IPS-20b (cell line): ENCODE measurements at regions not wholly inside any gene's neighbourhood (a gene's known extent, or its start where the extent isn't known, plus 50 kb on each side); places are given as distances from the start of the nearest gene placed in this dataset.

Experiments
- H3K27ac ChIP-seq: one replicate; pipeline ENCODE4 v1.5.1; 2013; ENCODE audit warnings: low read length
- H3K27me3 ChIP-seq: 2 replicates; pipeline ENCODE4 v1.6.1; 2013; ENCODE audit warnings: mild to moderate bottlenecking, low read length, inconsistent platforms; ENCODE audit not compliant: insufficient read depth
- H3K36me3 ChIP-seq: 2 replicates; pipeline ENCODE4 v1.6.1; 2013; ENCODE audit warnings: low read depth, mild to moderate bottlenecking, inconsistent platforms, low read length, moderate library complexity; ENCODE audit not compliant: insufficient read depth
- H3K4me1 ChIP-seq: 2 replicates; pipeline ENCODE4 v1.6.1; 2013; ENCODE audit warnings: mild to moderate bottlenecking, control low read depth, inconsistent platforms, low read length, moderate library complexity; ENCODE audit not compliant: insufficient read depth
- H3K4me3 ChIP-seq: 2 replicates; pipeline ENCODE4 v1.5.1; 2013; ENCODE audit warnings: mild to moderate bottlenecking, low read length, inconsistent platforms
- H3K9ac ChIP-seq: 2 replicates; pipeline ENCODE4 v1.6.1; 2013; ENCODE audit warnings: low read depth, mild to moderate bottlenecking, inconsistent platforms, low read length, moderate library complexity
- H3K9me3 ChIP-seq: 2 replicates; pipeline ENCODE4 v1.6.1; 2013; ENCODE audit warnings: mild to moderate bottlenecking, low read depth, low read length, inconsistent platforms; ENCODE audit not compliant: insufficient read depth

DNA sequence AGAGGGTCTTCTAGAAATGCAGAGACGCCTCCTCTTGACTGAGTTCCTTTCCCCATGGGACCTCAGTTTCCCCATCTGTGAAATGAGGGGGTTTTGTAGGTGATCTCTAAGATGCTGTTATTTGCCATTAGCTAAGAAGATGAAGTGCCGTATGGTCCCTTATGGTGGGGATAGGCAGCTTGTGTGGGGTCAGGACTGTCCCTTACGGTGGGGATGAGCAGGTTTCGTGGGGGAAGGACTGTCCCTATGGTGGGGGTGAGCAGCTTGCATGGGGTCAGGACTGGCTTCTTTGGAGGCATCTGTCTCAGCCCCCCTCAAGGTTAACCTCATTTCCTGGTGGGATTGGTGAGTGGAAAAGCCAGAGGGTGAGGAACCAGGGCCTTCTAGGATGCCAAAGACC, 148.3 kb upstream of the GPR26 start:
- Histone ChIP-seq H3K27ac (no peak overlapping the region), H3K9ac (no peak overlapping the region), H3K36me3 (no peaks in the 10 kb centered on the region), H3K4me3 (no peak overlapping the region), H3K4me1 (peaks cover 14% of the 10 kb centered on the region; the same call in 1 of the 2 replicates), H3K9me3 (no peaks in the 10 kb centered on the region), H3K27me3 (no peaks in the 10 kb centered on the region)

- Histone ChIP-seq H3K9ac (no peak overlapping the region), H3K9me3 (no peaks in the 10 kb centered on the region), H3K36me3 (no peaks in the 10 kb centered on the region), H3K4me3 (no peak overlapping the region), H3K27ac (no peak overlapping the region), H3K4me1 (peaks cover 6% of the 10 kb centered on the region; the same call in 1 of the 2 replicates), H3K27me3 (no peaks in the 10 kb centered on the region)
These were observed 147.4 kb upstream of the GPR26 start for GRCh38 chr10:123518765-123519164.

- H3K27me3 ChIP-seq: no peaks in the 10 kb centered on the region
These were observed 146.3 kb upstream of the GPR26 start for GRCh38 chr10:123519861-123520260.

DNA sequence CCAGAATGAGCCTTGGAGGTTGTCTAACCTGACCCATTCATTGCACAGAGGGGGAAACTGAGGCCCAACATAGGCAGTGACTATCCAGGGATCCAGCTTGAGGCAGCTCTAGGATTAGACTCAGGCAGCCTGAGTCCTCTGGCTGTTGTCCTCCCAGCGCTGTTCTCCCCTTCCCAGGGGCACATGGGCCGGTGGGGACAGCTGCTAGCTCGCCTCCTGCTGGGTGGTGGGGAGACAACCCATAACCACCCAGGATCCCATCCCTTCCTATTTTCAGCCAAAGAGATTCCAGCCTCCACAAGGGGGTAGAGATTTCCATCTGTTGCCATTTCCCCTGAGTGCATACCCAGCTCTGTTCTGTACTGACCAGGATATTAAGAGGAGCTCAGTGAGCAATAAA, 145.1 kb upstream of the GPR26 start:
- H3K9me3 ChIP-seq: no peaks in the 10 kb centered on the region
- no peak overlapping the region for H3K4me3 ChIP-seq
- no peaks in the 10 kb centered on the region for H3K36me3 ChIP-seq
- H3K9ac ChIP-seq: no peak overlapping the region
- no peaks in the 10 kb centered on the region; the same call in 1 of the 2 replicates for H3K4me1 ChIP-seq
- H3K27ac ChIP-seq: no peak overlapping the region
- H3K27me3 ChIP-seq: no peaks in the 10 kb centered on the region

More at GRCh38 chr10:123519861-123520260, 146.3 kb upstream of the GPR26 start:
- Histone ChIP-seq H3K27ac (no peak overlapping the region), H3K4me1 (no peaks in the 10 kb centered on the region; the same call in 1 of the 2 replicates), H3K36me3 (no peaks in the 10 kb centered on the region), H3K9ac (no peak overlapping the region), H3K9me3 (no peaks in the 10 kb centered on the region), H3K4me3 (no peak overlapping the region)

GRCh38 chr10:123521556-123521955, 144.6 kb upstream of the GPR26 start:
- H3K9ac ChIP-seq: no peak overlapping the region
- H3K27me3 ChIP-seq: no peaks in the 10 kb centered on the region
- H3K4me1 ChIP-seq: no peaks in the 10 kb centered on the region; the same call in 1 of the 2 replicates
- H3K4me3 ChIP-seq: no peak overlapping the region
- H3K9me3 ChIP-seq: no peaks in the 10 kb centered on the region
- H3K27ac ChIP-seq: no peak overlapping the region
- H3K36me3 ChIP-seq: no peaks in the 10 kb centered on the region

GRCh38 chr10:123522702-123523312, 143.3 kb upstream of the GPR26 start:
- H3K27me3 ChIP-seq: no peaks in the 10 kb centered on the region
- H3K36me3 ChIP-seq: no peaks in the 10 kb centered on the region
- no peak overlapping the region for H3K27ac ChIP-seq
- no peak overlapping the region for H3K4me3 ChIP-seq
- H3K9me3 ChIP-seq: no peaks in the 10 kb centered on the region
- H3K4me1 ChIP-seq: no peaks in the 10 kb centered on the region; the same call in 1 of the 2 replicates
- H3K9ac ChIP-seq: no peak overlapping the region

GRCh38 chr10:123523833-123524232, 142.3 kb upstream of the GPR26 start:
- Histone ChIP-seq H3K27me3 (no peaks in the 10 kb centered on the region), H3K4me3 (no peak overlapping the region), H3K9ac (no peak overlapping the region), H3K4me1 (no peaks in the 10 kb centered on the region; the same call in 1 of the 2 replicates), H3K27ac (no peak overlapping the region), H3K36me3 (no peaks in the 10 kb centered on the region), H3K9me3 (no peaks in the 10 kb centered on the region)

- Histone ChIP-seq H3K9ac (no peak overlapping the region), H3K27ac (no peak overlapping the region), H3K9me3 (no peaks in the 10 kb centered on the region), H3K4me3 (no peak overlapping the region), H3K4me1 (no peaks in the 10 kb centered on the region), H3K27me3 (no peaks in the 10 kb centered on the region), H3K36me3 (no peaks in the 10 kb centered on the region)
These were observed 139.6 kb upstream of the GPR26 start for GRCh38 chr10:123526356-123527064.

DNA sequence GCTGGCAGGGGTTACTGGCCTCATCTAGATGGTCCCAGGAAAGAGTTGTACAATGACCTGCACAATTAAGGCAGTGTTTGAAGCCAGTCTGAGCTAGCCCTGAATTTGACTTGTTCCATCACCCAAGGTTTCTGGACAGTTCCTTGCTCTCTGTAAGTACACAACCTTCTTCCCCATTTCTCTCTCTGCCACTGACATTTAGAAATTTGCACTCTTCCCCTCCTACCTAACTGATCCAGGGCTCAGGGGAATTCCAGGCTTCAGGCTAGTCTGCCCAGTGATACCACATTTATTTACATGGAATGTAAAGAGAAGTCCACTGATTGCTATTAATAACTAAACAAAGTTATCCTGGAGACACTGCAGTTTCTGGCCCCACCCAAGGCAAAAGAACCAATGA, 139.0 kb upstream of the GPR26 start:
- Histone ChIP-seq H3K27ac (no peak overlapping the region), H3K36me3 (no peaks in the 10 kb centered on the region), H3K27me3 (no peaks in the 10 kb centered on the region), H3K9ac (no peak overlapping the region), H3K4me1 (no peaks in the 10 kb centered on the region), H3K9me3 (peaks cover 4% of the 10 kb centered on the region; the same call in 1 of the 2 replicates), H3K4me3 (no peak overlapping the region)

DNA sequence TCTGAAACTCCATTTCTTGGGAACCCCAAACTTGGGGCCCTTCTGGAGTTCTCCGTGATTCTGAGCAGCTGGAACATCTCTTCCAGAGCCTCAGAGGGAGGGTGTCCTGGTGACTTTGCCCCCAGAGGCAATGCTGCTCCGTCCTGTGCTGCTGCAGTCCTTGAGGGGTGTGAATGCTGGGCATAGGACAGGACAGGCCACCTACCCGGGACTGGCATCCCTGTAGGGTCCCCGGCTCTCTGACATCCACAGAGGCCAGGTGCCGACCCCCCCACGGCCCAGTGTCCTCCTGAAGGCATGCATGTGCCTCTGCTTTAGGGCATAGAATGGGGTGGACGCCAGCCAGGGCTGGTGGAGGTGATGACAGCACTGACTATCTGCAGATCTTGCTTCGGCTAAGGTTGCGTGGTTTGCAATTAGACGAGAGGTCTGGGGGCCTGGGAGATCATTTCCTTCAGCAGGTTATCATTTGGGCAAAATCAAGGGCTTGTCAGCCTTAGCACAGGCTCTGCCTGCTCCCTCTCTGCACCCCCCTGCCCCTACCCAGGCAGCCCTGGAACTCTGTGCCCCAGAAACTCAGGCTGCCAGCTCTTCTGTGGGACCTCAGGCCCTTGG, 136.9 kb upstream of the GPR26 start:
- no peaks in the 10 kb centered on the region for H3K4me1 ChIP-seq
- H3K9me3 ChIP-seq: peaks cover 4% of the 10 kb centered on the region; the same call in 1 of the 2 replicates
- no peaks in the 10 kb centered on the region for H3K36me3 ChIP-seq
- no peak overlapping the region for H3K27ac ChIP-seq
- no peak overlapping the region for H3K9ac ChIP-seq
- no peaks in the 10 kb centered on the region for H3K27me3 ChIP-seq
- no peak overlapping the region for H3K4me3 ChIP-seq

GRCh38 chr10:123530166-123530870, 135.8 kb upstream of the GPR26 start:
- no peak overlapping the region for H3K4me3 ChIP-seq
- no peak overlapping the region for H3K9ac ChIP-seq
- H3K27ac ChIP-seq: no peak overlapping the region
- no peaks in the 10 kb centered on the region for H3K27me3 ChIP-seq
- H3K36me3 ChIP-seq: no peaks in the 10 kb centered on the region
- H3K4me1 ChIP-seq: no peaks in the 10 kb centered on the region
- H3K9me3 ChIP-seq: peaks cover 4% of the 10 kb centered on the region; the same call in 1 of the 2 replicates
